ENCODE measurements at regions not wholly inside any gene's neighbourhood (a gene's known extent, or its start where the extent isn't known, plus 50 kb on each side); places are given as distances from the start of the nearest gene placed in this dataset.
"Not testable (repeated sequence)": the region's sequence is repeated elsewhere in the genome, so short reads cannot be mapped to it uniquely, and the experiment has no call there.

DNA sequence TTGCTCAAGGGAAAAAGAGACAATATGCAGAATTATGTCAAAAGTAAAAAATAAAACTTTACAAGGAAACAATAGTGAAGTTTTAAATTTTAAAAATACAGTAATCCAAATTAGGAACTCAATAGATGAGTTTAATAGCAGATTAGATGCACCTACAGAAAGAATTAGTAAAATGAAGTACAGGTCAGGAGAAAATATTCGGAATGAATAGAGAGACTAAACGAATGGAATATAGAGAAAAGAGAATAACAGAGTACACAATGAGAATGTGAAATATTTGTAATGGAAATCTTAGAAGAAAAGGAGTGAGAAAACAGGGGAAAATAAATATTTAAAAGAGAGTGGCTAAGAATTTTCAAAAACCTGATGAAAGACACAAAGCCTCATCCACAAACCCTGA, 275.7 kb upstream of the MMADHC start:
- ATAC-seq (ENCODE audit: low FRiP score) (no peak), DNase-seq (ENCODE audit: low spot score) (no peak)
- no peak for TF ChIP-seq CTCF (IDR thresholded peaks at IDR 0.05)

DNA sequence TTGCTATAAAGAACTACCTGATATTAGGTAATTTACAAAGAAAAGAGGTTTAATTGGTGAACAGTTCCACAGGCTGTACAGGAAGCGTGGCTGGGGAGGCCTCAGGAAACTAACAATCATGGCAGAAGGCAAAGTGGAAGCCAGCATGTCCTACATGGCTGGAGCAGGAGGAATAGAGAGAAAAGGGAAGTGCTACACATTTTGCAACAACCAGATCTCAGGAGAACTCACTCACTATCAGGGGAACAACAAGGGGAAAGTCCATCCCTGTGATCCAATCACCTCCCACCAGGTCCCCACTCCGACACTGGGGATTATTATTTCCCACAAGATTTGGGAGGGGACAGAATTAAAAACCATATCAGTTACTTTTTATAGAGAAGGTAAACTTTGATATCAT, 273.5 kb upstream of the MMADHC start:
- TF ChIP-seq CTCF (IDR thresholded peaks at IDR 0.05), result no peak
- no peak for ATAC-seq (ENCODE audit: low FRiP score)
- no peak for DNase-seq (ENCODE audit: low spot score)

GRCh38 chr2:149860276-149860921, 272.8 kb upstream of the MMADHC start:
- ATAC-seq (ENCODE audit: low FRiP score) (no peak), DNase-seq (ENCODE audit: low spot score) (no peak)
- TF ChIP-seq CTCF (IDR thresholded peaks at IDR 0.05), result no peak

GRCh38 chr2:149858901-149859634, 271.5 kb upstream of the MMADHC start:
- TF ChIP-seq CTCF (IDR thresholded peaks at IDR 0.05), result no peak
- ATAC-seq (ENCODE audit: low FRiP score), result no peak
- no peak for DNase-seq (ENCODE audit: low spot score)

GRCh38 chr2:149858216-149858615, 270.6 kb upstream of the MMADHC start:
- ATAC-seq (ENCODE audit: low FRiP score), result no peak
- TF ChIP-seq CTCF (IDR thresholded peaks at IDR 0.05), result no peak
- DNase-seq (ENCODE audit: low spot score), result no peak

- no peak for ATAC-seq (ENCODE audit: low FRiP score)
- TF ChIP-seq CTCF (IDR thresholded peaks at IDR 0.05), result no peak
- DNase-seq (ENCODE audit: low spot score), result no peak
Observed at GRCh38 chr2:149857344-149857743, 269.8 kb upstream of the MMADHC start.

- ATAC-seq (ENCODE audit: low FRiP score); DNase-seq (ENCODE audit: low spot score): not testable (repeated sequence)
Observed at GRCh38 chr2:149855859-149856258, 268.3 kb upstream of the MMADHC start.

Data from omental fat pad (tissue), 3 donors.